ENCODE measurements at regions not wholly inside any gene's neighbourhood (a gene's known extent, or its start where the extent isn't known, plus 50 kb on each side); places are given as distances from the start of the nearest gene placed in this dataset.

DNA sequence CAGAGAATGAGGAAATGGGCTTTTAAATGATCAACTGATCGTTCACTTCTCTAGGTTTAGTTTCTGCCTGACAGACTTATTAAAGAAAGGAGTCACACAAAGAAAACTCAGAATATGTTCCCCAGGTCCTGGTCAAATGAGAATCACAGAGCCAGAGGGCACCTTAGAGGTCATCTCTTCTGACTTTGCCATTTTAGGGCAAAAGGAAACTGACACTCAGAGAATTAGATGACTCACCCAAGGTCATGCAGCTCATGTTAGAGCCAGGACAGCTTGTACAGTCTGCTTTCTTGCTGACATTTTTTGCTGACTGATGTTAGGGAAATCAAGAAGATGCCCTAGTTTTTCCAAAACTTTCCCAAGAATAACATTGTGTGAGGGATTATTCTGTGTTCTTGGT lies 312.7 kb upstream of the SP8 start:
- Histone ChIP-seq H2BK20ac (ENCODE audit: low read depth, low read length) (no peak overlapping the region), H3K4me3 (ENCODE audit: insufficient read depth, low read depth, low read length) (no peak overlapping the region), H4K91ac (ENCODE audit: insufficient read depth, low read depth, low read length) (no peak overlapping the region), H3K27me3 (ENCODE audit: control insufficient read depth, insufficient read depth, low read length) (no peaks in the 10 kb centered on the region), H3K79me1 (ENCODE audit: low read depth in 1 of 2, low read length in 2 of 2) (no peaks in the 10 kb centered on the region), H3K4me2 (ENCODE audit: low read depth, low read length) (no peak overlapping the region), H3K9me3 (ENCODE audit: control insufficient read depth, insufficient read depth, low read length) (peaks cover 7% of the 10 kb centered on the region; the same call in 1 of the 2 replicates), H3K23ac (ENCODE audit: low read depth, low read length) (no peak overlapping the region), H4K8ac (ENCODE audit: low read depth in 2 of 2, low read length in 2 of 2) (no peak overlapping the region), H2AFZ (replicated peaks; ENCODE audit: low read length, poor library complexity) (no peak overlapping the region), H4K5ac (ENCODE audit: low read depth, low read length) (no peak overlapping the region), H3K36me3 (ENCODE audit: control insufficient read depth, insufficient read depth, low read length) (no peaks in the 10 kb centered on the region), H4K20me1 (ENCODE audit: insufficient read depth, low read length) (no peaks in the 10 kb centered on the region), H2AK9ac (replicated peaks; ENCODE audit: low read depth, low read length, poor library complexity) (no peak overlapping the region), H2BK15ac (ENCODE audit: low read depth, low read length) (no peak overlapping the region), H3K4me1 (ENCODE audit: control insufficient read depth, insufficient read depth, low read length) (no peaks in the 10 kb centered on the region), H3K14ac (replicated peaks; ENCODE audit: low read depth, low read length) (no peak overlapping the region), H2BK120ac (ENCODE audit: low read depth, low read length) (no peak overlapping the region), H3K9ac (ENCODE audit: low read depth, low read length) (no peak overlapping the region), H2BK5ac (ENCODE audit: low read depth, low read length, poor library complexity, severe bottlenecking) (no peak overlapping the region), H3K27ac (ENCODE audit: insufficient read depth, low read length) (no peak overlapping the region), H3K18ac (ENCODE audit: low read depth, low read length) (no peak overlapping the region), H2AK5ac (ENCODE audit: low read depth, low read length) (no peak overlapping the region), H3K4ac (ENCODE audit: low read depth, low read length) (no peak overlapping the region), H3K56ac (ENCODE audit: extremely low read depth, insufficient read depth, low read length) (no peak overlapping the region), H3K9me1 (ENCODE audit: insufficient read depth, low read length) (no peaks in the 10 kb centered on the region)
- no TSS peak for BruUV-seq (replicated peaks)
- in situ Hi-C loops (cut with MboI; ENCODE audit: low sequenced_read_pairs): no loop called here
- POLR2A ChIA-PET (ENCODE audit: unreplicated experiment): no interaction called here
- WGBS, 2 experiments (ENCODE audit: extremely low coverage in 2 of 2, insufficient read length in 1 of 2): no CpG with 5 or more reads among the region's 1 CpG
- ATAC-seq (ENCODE audit: low read depth) (no peak), DNase-seq (no peak)
- intact Hi-C loops (cut with micrococcal nuclease): no loop called here
- dilution Hi-C loops (cut with HindIII; ENCODE audit: low sequenced_read_pairs, unreplicated experiment): no loop called here
- TF ChIP-seq MAFK (IDR thresholded peaks at IDR 0.05; ENCODE audit: low read depth, low read length): no peak
- no peak for TF ChIP-seq RFX5 (IDR thresholded peaks at IDR 0.05; ENCODE audit: low read depth, low read length)
- TF ChIP-seq NFE2L2 (IDR thresholded peaks at IDR 0.05; ENCODE audit: low read depth, low read length): no peak
- TF ChIP-seq SMC3 (IDR thresholded peaks at IDR 0.05; ENCODE audit: low read depth, low read length): no peak
- CTCF ChIA-PET: no interaction called here
